Stimulated activated CD4-positive, alpha-beta T cell treated with anti-CD3 and anti-CD28 coated beads, Interleukin-12 subunit alpha, Interleukin-12 subunit beta, amount 100 ng/mL, for 24 hours (primary cell): ENCODE measurements at regions not wholly inside any gene's neighbourhood (a gene's known extent, or its start where the extent isn't known, plus 50 kb on each side); places are given as distances from the start of the nearest gene placed in this dataset.
"Not testable (repeated sequence)": the region's sequence is repeated elsewhere in the genome, so short reads cannot be mapped to it uniquely, and the experiment has no call there.

Experiments used
- DNase-seq, 2 experiments: peaks; one replicate each; pipeline ENCODE4 v3.0.0-alpha.2; 2020; ENCODE audit warnings: low read depth in 2 of 2

- DNase-seq = no peak
Measured at GRCh38 chr10:108608860-108609259, 1314.5 kb downstream of the XPNPEP1 start.

DNA sequence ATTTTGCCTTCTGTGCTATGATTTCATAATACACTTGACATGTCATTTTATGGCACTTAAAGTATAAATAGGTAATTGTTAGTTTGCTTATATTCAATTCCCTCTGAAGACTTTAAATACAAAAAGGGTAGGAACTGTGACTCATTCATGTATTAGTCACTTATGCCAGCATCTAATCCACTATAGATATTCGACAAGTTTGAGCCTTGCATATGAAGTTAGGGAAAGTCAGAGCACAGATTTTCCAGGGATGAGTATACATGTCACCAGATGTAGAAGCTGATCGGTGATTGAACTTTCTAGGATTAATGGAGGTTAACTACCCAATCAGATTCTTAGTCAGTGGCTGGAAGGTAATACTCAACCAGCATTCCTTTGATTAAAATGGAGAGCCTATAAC lies 1321.5 kb downstream of the XPNPEP1 start:
- DNase-seq = no peak

DNA sequence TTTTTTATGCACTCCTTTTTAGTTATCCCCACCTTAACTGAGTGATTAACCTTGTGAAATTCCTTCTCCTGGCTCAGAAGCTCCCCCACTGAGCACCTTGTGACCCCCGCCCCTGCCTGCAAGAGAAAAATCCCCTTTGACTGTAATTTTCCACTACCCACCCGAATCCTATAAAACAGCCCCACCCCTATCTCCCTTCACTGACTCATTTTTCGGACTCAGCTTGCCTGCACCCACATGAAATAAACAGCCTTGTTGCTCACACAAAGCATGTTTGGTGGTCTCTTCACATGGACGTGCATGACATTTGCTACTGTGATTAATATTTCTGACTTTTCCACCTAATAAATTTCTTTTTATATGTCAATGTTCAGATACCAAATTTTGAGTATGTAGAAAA lies 1322.8 kb downstream of the XPNPEP1 start:
- DNase-seq = not testable (repeated sequence)

DNA sequence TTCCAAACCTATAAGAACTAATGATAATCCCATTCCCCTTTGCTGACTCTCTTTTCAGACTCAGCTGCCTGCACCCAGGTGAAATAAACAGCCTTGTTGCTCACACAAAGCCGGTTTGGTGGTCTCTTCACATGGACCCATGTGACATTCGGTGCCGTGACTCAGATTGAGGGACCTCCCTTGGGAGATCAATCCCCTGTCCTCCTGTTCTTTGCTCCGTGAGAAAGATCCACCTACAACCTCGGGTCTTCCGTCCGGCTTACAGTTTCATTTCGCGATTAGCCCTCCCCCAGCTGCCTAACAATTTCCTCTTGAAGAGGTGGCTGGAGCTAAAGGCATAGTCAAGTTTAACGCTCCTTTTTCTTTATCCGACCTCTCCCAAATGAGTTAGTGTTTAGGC lies 1324.0 kb downstream of the XPNPEP1 start:
- DNase-seq = not testable (repeated sequence)

DNA sequence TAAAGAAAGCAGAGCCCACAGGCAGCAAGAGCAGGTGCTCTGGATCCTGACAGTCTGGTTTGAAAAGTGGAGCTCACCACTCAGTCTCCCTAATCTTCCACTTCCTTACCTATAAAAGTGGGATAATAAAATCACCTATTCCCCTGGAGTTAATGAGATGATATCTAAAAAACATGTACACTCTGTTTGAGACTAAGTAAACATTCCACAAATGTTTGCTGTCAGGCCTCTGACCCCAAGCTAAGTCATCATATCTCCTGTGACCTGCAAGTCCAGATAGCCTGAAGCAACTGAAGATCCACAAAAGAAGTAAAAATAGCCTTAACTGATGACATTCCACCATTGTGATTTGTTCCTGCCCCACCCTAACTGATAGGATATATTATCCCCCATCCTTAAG lies 1324.5 kb downstream of the XPNPEP1 start:
- DNase-seq = no peak

DNA sequence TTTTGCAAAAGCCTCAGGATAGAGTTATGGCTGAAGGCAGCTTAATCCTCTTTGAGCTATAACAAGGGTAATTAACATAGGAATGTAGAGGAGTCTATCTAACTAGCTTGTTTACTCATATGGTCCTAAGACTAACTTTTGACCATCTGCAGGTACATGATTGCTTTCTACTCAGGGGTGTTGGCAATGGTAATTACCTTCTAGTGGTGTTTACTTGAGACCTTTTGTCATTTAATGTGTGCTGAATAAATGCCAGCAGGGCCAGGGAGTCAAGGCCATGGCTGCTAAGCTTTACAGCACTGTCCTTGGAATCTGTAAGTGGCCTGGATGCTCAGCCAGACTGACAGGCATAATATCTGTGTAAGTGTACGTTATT lies 1325.0 kb downstream of the XPNPEP1 start:
- DNase-seq = no peak

DNA sequence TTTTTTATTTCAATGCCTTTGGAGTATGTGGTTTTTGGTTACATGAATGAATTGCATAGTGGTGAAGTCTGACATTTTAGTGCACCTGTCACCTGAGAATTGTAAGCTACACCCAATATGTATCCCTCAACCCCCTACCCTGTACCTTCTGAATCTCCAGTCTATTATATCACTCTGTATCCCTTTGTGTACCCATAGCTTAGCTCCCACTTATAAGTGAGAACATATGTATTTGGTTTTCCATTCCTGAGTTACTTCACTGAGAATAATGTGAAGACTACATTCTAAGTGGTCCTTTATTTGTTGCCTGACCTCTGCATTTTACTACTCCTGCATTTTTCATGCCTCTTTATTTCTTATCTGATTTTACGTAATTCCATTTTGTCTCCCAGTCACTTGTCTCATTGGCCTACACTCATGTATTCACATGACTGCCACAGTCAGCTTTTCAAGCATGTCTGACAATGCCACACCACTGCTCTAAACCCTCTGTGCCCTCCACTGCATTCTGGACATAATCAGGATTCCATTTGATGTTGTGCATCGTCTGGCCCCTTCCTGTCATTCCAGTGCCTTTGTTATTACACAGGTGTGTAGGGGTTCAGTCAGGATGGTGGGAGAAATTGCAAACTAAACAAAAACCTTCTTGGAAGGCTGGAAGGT lies 1325.5 kb downstream of the XPNPEP1 start:
- DNase-seq = no peak

DNA sequence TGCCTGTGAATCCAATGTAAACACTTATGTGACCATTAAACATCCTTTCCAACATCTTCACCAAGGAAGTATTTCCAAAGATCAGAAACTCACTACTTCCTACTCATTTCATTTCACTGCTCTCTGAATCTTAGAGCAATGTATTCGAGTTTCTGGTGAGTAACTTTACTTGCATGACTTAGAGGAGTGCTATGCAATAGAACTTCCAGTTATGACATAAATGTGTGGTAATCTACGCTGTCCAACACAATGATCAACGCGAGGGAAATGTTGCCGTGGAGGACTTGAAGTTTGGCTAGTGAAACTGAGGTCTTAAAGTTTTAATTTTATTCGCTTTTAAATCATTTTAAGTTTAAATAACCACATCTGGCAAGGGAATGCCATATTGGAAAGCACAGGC lies 1326.3 kb downstream of the XPNPEP1 start:
- no peak for DNase-seq

- no peak for DNase-seq
Measured at GRCh38 chr10:108592956-108593355, 1330.4 kb downstream of the XPNPEP1 start.

- DNase-seq = no peak
Measured at GRCh38 chr10:108591417-108591816, 1331.9 kb downstream of the XPNPEP1 start.

- no peak for DNase-seq
Measured at GRCh38 chr10:108586424-108586823, 1336.9 kb downstream of the XPNPEP1 start.

GRCh38 chr10:108583877-108584276 lies 1339.4 kb downstream of the XPNPEP1 start:
- DNase-seq = no peak

GRCh38 chr10:108582888-108583287 lies 1340.4 kb downstream of the XPNPEP1 start:
- DNase-seq = no peak

DNA sequence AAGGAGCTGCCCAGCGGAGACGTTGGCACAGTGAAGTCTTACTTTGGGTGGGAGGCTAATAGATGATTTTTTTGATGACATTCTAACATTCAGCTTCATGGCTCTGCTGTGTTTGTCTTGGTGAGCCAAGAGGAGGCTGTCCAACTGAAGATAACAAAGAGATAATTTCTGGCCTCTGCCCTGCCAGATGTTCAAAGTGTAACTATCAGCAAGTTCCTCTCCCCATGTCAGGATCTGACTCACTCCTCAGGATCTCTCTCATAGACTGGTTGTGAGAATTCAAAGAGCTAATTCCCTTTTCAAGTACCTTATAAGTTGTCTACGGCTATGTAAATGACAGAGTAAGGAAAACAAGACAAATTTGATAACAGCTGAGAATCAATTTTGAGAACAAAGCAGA lies 1340.9 kb downstream of the XPNPEP1 start:
- DNase-seq = no peak

DNA sequence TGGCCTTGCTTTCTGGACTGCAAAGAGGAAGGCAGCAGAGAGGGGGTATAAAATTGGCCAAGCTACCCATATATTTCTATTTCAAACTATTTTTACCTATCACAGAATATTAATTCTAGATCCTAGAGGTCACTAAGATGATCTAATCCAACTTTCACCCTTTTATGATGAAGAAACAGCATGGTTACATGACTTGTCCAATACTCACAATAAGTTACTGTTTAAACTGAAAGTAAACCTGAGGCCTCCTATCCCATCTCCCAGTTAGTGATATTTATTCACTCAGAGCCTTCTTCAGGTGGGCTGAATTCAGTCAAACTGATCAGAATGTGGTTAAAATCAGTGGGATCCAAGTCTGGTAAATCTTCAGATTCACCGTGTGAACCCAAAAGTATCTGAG lies 1345.1 kb downstream of the XPNPEP1 start:
- DNase-seq = no peak

DNA sequence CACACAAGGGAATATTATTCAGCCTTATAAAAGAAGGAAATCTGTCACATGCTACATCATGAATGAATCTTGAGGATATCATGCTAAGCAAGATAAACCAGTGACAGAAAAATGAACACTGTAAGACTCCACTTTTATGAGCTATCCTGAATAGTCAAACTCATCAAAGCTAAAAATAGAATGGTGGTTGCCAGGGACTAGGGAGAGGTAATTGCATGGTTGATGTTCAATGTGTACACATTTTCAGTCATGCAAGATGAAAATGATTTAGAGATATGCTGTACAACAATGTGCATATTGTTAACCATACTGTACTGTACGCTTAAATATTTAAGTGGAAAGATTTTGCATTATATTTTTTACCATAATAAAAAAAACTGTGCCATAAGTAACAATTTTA lies 1349.1 kb downstream of the XPNPEP1 start:
- DNase-seq = no peak

DNA sequence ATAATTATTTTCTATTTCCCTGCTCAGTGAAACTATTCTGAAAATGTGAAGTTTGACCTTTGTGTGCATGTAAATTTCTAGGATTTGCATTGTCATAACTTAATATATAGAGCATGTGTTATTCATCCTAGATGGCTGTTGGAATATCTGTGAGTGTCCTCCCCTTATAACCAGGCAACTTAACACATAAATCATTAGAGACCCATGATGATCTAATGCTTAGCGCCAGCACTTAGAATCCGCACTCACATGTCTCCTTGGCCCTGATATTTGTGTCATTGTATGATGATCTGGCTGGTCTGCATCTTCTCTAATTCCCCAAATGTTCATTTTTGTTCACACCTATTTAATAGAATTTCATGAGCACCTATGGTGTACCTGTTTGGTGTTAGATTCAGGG lies 1354.5 kb downstream of the XPNPEP1 start:
- no peak for DNase-seq

- no peak for DNase-seq
Measured at GRCh38 chr10:108567899-108568752, 1355.2 kb downstream of the XPNPEP1 start.

GRCh38 chr10:108566316-108567107 lies 1356.8 kb downstream of the XPNPEP1 start:
- DNase-seq = no peak

DNA sequence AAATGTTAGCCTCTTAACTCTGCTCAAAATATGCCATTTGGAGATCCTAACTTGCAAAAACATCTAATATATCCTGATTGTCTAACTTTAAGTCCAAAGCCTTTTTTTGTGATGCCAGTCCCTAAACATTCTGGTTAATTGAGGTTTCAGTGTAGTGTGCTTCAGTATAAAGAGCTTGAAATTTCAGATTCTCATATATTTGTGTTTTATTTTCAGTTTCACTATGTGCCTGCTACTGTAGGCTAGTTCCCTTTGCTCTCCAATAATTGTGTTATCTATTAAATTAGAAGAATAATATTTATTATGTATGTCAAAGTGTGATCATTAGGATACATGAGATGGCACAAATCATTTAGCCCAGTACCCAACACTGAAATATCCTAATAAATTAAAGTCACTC lies 1361.2 kb downstream of the XPNPEP1 start:
- DNase-seq = no peak

DNA sequence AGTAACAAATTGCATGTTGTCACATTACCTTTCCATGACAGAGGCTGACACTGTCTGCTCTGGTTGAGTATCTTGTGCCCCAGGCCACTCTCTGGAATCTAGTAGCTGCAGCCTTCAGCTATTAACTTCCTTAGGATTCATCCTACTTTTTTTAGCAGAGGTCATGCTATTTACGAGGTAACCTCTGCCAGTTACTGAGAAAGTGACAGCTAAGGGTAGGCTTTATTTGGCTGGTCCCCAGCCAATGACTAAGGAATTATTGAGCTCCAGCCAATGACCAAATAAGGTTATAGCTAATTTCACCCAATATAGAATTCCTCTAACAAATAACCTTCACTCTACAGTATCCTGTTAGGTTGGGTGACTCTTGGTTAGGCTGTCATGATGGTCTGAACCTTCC lies 1361.7 kb downstream of the XPNPEP1 start:
- DNase-seq = no peak

- DNase-seq = no peak
Measured at GRCh38 chr10:108560488-108560887, 1362.8 kb downstream of the XPNPEP1 start.

- no peak for DNase-seq
Measured at GRCh38 chr10:108556186-108556585, 1367.1 kb downstream of the XPNPEP1 start.
